ACC112 (cell line): ENCODE measurements at regions not wholly inside any gene's neighbourhood (a gene's known extent, or its start where the extent isn't known, plus 50 kb on each side); places are given as distances from the start of the nearest gene placed in this dataset.
"Not testable (repeated sequence)": the region's sequence is repeated elsewhere in the genome, so short reads cannot be mapped to it uniquely, and the experiment has no call there.

ENCODE experiments used
- H2AFZ ChIP-seq: fragments of 200-600 bp; sonication (generic); one replicate; pipeline ENCODE4 v1.6.0; 2017; ENCODE audit warnings: antibody characterized with exemption, low read length; ENCODE audit not compliant: unreplicated experiment
- H3K27ac ChIP-seq: fragments of 200-600 bp; sonication (generic); 2 replicates; pipeline ENCODE4 v1.5.1; 2014; ENCODE audit warnings: low read depth, mild to moderate bottlenecking, antibody characterized with exemption, low read length, moderate library complexity
- H3K27me3 ChIP-seq: fragments of 200-600 bp; sonication (generic); 2 replicates; pipeline ENCODE4 v1.6.1; 2014; ENCODE audit warnings: mild to moderate bottlenecking, antibody characterized with exemption, low read length, moderate library complexity, mixed read lengths; ENCODE audit not compliant: insufficient read depth
- H3K36me3 ChIP-seq: fragments of 200-600 bp; sonication (generic); 2 replicates; pipeline ENCODE4 v1.6.1; 2016; ENCODE audit warnings: mild to moderate bottlenecking, antibody characterized with exemption, low read length, moderate library complexity, mixed read lengths; ENCODE audit not compliant: insufficient read depth
- H3K4me1 ChIP-seq: fragments of 200-600 bp; sonication (generic); one replicate; pipeline ENCODE4 v1.6.1; 2016; ENCODE audit warnings: low read length, mixed read lengths; ENCODE audit not compliant: insufficient read depth, unreplicated experiment, control insufficient read depth
- H3K4me3 ChIP-seq: fragments of 200-600 bp; sonication (generic); 2 replicates; pipeline ENCODE4 v1.5.1; 2014; ENCODE audit warnings: mild to moderate bottlenecking, low read depth, low read length
- H3K79me2 ChIP-seq: fragments of 200-600 bp; sonication (generic); one replicate; pipeline ENCODE4 v1.6.0; 2016; ENCODE audit warnings: low read length; ENCODE audit not compliant: control insufficient read depth, unreplicated experiment, insufficient read depth

DNA sequence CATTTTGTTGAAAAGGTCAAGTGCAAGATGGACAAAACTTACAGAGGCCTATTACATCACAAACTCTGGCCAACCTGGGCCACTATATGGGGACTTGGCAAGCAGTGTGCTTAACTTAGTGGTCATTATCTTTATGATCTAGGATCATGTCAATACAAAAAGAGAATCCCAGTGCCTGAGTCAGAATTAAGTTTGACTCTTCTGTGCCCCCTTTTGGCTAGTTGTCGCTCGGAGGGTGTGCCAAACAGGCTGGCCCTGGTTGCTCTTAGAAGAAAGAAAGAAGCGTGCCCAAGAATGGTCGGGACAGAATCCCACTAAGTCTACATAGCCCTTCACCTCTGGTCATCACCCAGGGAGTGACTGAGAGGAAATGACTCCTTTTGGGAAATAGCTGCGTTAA lies 100.1 kb downstream of the EIF4E start:
- Histone ChIP-seq H3K27me3 (no peaks in the 10 kb centered on the region), H3K79me2 (no peaks in the 10 kb centered on the region), H3K4me3 (no peak overlapping the region), H3K4me1 (no peaks in the 10 kb centered on the region), H3K27ac (no peak overlapping the region), H3K36me3 (no peaks in the 10 kb centered on the region), H2AFZ (no peak overlapping the region)

GRCh38 chr4:98827661-98828060 lies 101.3 kb downstream of the EIF4E start:
- Histone ChIP-seq H3K4me3 (no peak overlapping the region), H3K79me2 (no peaks in the 10 kb centered on the region), H2AFZ (no peak overlapping the region), H3K4me1 (no peaks in the 10 kb centered on the region), H3K27me3 (no peaks in the 10 kb centered on the region), H3K36me3 (no peaks in the 10 kb centered on the region), H3K27ac (no peak overlapping the region)

DNA sequence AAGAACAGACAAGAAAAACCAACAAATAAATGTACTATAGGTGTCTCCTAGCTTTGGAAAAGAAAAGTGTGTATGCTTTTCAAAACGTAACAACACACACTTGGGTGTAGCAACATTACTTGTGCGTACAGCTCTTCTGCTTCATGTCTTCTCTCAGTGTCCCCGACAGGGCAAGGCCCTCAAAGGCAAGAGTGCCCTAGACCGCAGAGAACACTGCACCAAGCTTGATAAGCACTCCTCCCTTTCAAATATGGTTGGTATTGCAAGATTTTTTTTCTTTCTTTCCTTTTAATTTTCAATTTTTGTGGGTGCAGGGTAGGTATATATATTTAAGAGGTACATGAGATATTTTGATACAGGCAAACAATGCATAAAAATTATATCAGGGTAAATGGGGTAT lies 106.8 kb downstream of the EIF4E start:
- Histone ChIP-seq H3K27ac (no peak overlapping the region), H3K4me3 (no peak overlapping the region), H3K36me3 (no peaks in the 10 kb centered on the region), H2AFZ (no peak overlapping the region), H3K4me1 (peaks cover 4% of the 10 kb centered on the region), H3K27me3 (no peaks in the 10 kb centered on the region), H3K79me2 (no peaks in the 10 kb centered on the region)

- not testable (repeated sequence) for H3K36me3 ChIP-seq, H3K27ac ChIP-seq
Measured at GRCh38 chr4:98818116-98818515, 110.8 kb downstream of the EIF4E start.

GRCh38 chr4:98816816-98817215 lies 112.1 kb downstream of the EIF4E start:
- H3K4me1 ChIP-seq = peaks cover 4% of the 10 kb centered on the region
- H3K27ac ChIP-seq = no peak overlapping the region
- no peak overlapping the region for H2AFZ ChIP-seq
- no peaks in the 10 kb centered on the region for H3K27me3 ChIP-seq
- no peaks in the 10 kb centered on the region for H3K36me3 ChIP-seq
- H3K4me3 ChIP-seq = no peak overlapping the region
- H3K79me2 ChIP-seq = no peaks in the 10 kb centered on the region

More at GRCh38 chr4:98818116-98818515, 110.8 kb downstream of the EIF4E start:
- H2AFZ ChIP-seq, H3K4me3 ChIP-seq, H3K27me3 ChIP-seq, H3K79me2 ChIP-seq, H3K4me1 ChIP-seq: not testable (repeated sequence)

- Histone ChIP-seq H3K36me3 (no peaks in the 10 kb centered on the region), H3K4me1 (peaks cover under 1% of the 10 kb centered on the region), H3K27me3 (no peaks in the 10 kb centered on the region), H3K79me2 (no peaks in the 10 kb centered on the region), H2AFZ (no peak overlapping the region), H3K27ac (no peak overlapping the region), H3K4me3 (no peak overlapping the region)
Measured at GRCh38 chr4:98816386-98816785, 112.5 kb downstream of the EIF4E start.

DNA sequence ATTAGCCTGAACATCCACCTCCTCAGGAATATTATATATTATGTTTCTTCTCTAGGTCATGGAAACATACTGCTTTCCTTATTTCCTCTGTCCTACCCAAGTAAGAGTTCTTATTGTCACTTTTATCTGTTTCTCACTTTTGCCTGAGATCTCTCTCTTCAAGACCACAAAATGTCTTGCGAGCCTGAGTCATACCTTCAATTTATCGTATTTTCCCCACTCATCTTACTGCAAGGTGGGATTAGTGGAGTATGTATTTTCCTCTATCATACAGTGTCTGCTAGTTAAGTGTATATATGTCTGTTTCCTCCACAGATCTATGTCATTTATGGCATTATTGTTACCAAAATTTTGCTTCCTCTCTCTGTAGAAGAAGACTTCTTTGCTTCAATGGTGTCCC lies 124.5 kb downstream of the EIF4E start:
- Histone ChIP-seq H3K27ac (no peak overlapping the region), H3K4me3 (no peak overlapping the region), H3K79me2 (no peaks in the 10 kb centered on the region), H3K36me3 (no peaks in the 10 kb centered on the region), H3K4me1 (peaks cover 9% of the 10 kb centered on the region), H2AFZ (no peak overlapping the region), H3K27me3 (peaks cover 3% of the 10 kb centered on the region; the same call in 1 of the 2 replicates)

DNA sequence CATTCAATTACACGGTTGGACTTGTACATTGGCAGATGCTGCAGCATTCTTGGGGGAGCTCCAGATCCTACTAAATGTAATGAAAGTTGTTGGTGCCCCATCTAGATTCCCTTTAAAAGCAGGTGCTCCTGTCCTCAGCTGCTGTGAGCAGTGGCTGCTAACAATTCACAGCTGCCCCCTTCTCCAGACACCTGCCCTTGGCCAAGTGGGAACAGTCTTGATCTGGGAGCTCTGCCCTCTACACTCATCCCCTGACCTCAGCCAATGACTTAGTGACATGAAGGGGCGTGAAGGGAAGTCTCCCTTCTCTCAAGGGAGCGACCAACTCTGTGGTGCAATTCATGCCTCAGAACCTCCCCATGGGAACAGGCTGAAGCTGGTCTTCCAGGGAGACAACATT lies 125.7 kb downstream of the EIF4E start:
- Histone ChIP-seq H3K79me2 (no peaks in the 10 kb centered on the region), H3K27ac (no peak overlapping the region), H3K4me3 (no peak overlapping the region), H3K4me1 (peaks cover 9% of the 10 kb centered on the region), H3K27me3 (peaks cover 3% of the 10 kb centered on the region; the same call in 1 of the 2 replicates), H2AFZ (no peak overlapping the region), H3K36me3 (no peaks in the 10 kb centered on the region)

DNA sequence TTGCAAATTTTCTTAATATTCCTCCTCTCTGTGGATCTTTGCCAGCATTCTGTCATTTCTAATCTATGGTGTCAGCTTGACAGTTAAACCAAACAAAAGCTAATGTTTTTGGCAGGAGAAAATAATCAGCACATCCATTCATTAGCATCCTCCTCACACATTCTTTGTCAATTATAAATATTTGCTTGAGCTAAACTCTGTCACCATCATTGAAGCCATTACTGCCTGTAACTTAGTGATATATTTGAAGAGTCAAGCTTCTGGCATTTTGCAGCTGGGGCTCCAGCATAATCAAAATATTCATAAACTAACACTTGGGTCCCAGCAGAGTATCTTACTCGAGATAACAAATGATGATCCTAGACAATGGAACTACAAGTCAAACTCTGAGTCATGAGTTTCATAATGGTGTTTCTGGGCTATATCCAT lies 126.1 kb downstream of the EIF4E start:
- H3K4me1 ChIP-seq = peaks cover 9% of the 10 kb centered on the region
- H2AFZ ChIP-seq = no peak overlapping the region
- no peaks in the 10 kb centered on the region for H3K79me2 ChIP-seq
- no peaks in the 10 kb centered on the region for H3K36me3 ChIP-seq
- H3K4me3 ChIP-seq = no peak overlapping the region
- H3K27me3 ChIP-seq = peaks cover 3% of the 10 kb centered on the region; the same call in 1 of the 2 replicates
- H3K27ac ChIP-seq = no peak overlapping the region

DNA sequence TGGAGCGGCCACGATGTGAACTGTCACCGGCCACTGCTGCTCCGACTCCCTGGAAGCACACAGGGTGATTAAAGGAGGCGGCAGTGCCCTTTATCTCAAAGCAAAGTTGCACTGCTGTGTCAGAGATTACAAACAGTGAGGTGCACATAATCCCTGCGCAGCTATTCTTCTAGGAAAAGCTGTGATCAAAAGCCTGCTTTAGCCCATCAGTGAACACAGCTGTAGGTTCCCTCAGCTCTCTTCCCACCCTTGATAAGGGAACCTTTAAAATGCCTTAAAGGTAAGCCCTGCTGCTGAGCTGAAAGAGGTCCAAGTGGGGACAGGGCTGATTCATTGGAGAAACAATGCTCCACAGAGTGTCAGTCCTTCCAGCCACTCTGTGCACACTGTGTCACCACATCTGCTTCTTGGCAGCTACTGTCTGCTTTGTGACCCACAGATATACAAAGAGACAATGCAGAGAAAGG lies 127.6 kb downstream of the EIF4E start:
- Histone ChIP-seq H3K27me3 (peaks cover 3% of the 10 kb centered on the region; the same call in 1 of the 2 replicates), H3K4me1 (peaks cover 9% of the 10 kb centered on the region), H3K27ac (no peak overlapping the region), H3K4me3 (no peak overlapping the region), H3K79me2 (no peaks in the 10 kb centered on the region), H3K36me3 (no peaks in the 10 kb centered on the region), H2AFZ (no peak overlapping the region)

- no peak overlapping the region for H3K4me3 ChIP-seq
- H3K36me3 ChIP-seq = no peaks in the 10 kb centered on the region
- peaks cover 7% of the 10 kb centered on the region for H3K4me1 ChIP-seq
- H2AFZ ChIP-seq = no peak overlapping the region
- no peak overlapping the region for H3K27ac ChIP-seq
- no peaks in the 10 kb centered on the region for H3K27me3 ChIP-seq
- H3K79me2 ChIP-seq = no peaks in the 10 kb centered on the region
Measured at GRCh38 chr4:98796991-98797390, 131.9 kb downstream of the EIF4E start.
